HepG2 (cell line): ENCODE measurements at regions not wholly inside any gene's neighbourhood (a gene's known extent, or its start where the extent isn't known, plus 50 kb on each side); places are given as distances from the start of the nearest gene placed in this dataset.

ENCODE experiments used
- ATAC-seq: fragments of 200-7000 bp; cut with Tn5 transposase; 3 replicates; pipeline ENCODE4 v1.9.1; 2020; ENCODE audit warnings: mild to moderate bottlenecking, moderate library complexity
- BruUV-seq: library from RNA; stranded (reverse); fragments of 400-500 nt; replicated peaks from 2 replicates; lab custom pipeline; 2021; lab: Mats Ljungman, UMichigan
- CTCF ChIA-PET: fragments of 300-600 bp; formaldehyde crosslinking; extraction: SDS; loops from one replicate; lab custom pipeline; 2021; ENCODE audit warnings: low total read pairs, inconsistent platforms, low intra/inter-chr PET ratio; lab: Yijun Ruan, JAX
- POLR2A ChIA-PET: fragments of 350-600 bp; sonication (Branson Sonifier 250); formaldehyde crosslinking; loops from one replicate; lab custom pipeline; 2020; ENCODE audit warnings: antibody characterized with exemption, inconsistent platforms; lab: Yijun Ruan, JAX
- DNase-seq: peaks from one replicate; pipeline ENCODE4 v3.0.0-alpha.2; 2015; ENCODE audit warnings: low spot score
- FAIRE-seq: peaks from 3 replicates; lab custom pipeline; 2011; peaks lifted over from hg19 to GRCh38; lab: Jason Lieb, UNC
- H2AFZ ChIP-seq: one replicate; pipeline ENCODE4 v1.6.1; 2011; ENCODE audit warnings: low read length, inconsistent platforms
- H3K27ac ChIP-seq: fragments of 300-600 bp; 3 replicates; pipeline ENCODE4 v1.8.0; 2011; ENCODE audit warnings: mixed run types, mild to moderate bottlenecking, mixed read lengths, low read length, inconsistent platforms; ENCODE audit not compliant: insufficient read depth; ENCODE audit errors: extremely low read length
- H3K27me3 ChIP-seq, 2 experiments: fragments of 200-600 bp in 1 of 2; 2 replicates in 1 of 2; 3 replicates in 1 of 2; pipeline versions ENCODE4 v1.6.0 to v1.8.0; 2011; ENCODE audit warnings: low read length in 2 of 2, mild to moderate bottlenecking in 2 of 2, moderate library complexity in 2 of 2, inconsistent platforms in 1 of 2; ENCODE audit not compliant: insufficient read depth in 2 of 2, control insufficient read depth in 1 of 2
- H3K36me3 ChIP-seq, 2 experiments: fragments of 200-600 bp in 1 of 2; replicated peaks in 1 of 2; 2 replicates in 1 of 2; 3 replicates in 1 of 2; pipeline versions ENCODE4 v1.5.1 to v1.8.0; 2011; ENCODE audit warnings: low read length in 2 of 2, inconsistent platforms in 1 of 2; ENCODE audit not compliant: insufficient read depth in 2 of 2, control insufficient read depth in 1 of 2
- H3K4me1 ChIP-seq: 2 replicates; pipeline ENCODE4 v1.5.1; 2012; ENCODE audit warnings: low read length, inconsistent platforms; ENCODE audit not compliant: insufficient read depth
- H3K4me2 ChIP-seq: 2 replicates; pipeline ENCODE4 v1.6.0; 2011; ENCODE audit warnings: low read depth, low read length, inconsistent platforms
- H3K4me3 ChIP-seq, 3 experiments: fragments of 200-600 bp in 1 of 3; sonication (generic), shearing (Covaris generic) in 1 of 3; replicated peaks in 1 of 3; 2 replicates each; pipeline ENCODE4 v1.5.1; 2011 to 2016; ENCODE audit warnings: low read length in 3 of 3, inconsistent platforms in 2 of 3, low read depth in 2 of 3, mild to moderate bottlenecking in 2 of 3, control low read depth in 1 of 3, mixed read lengths in 1 of 3; ENCODE audit not compliant: insufficient read depth in 1 of 3
- H3K79me2 ChIP-seq: one replicate; pipeline ENCODE4 v1.6.1; 2011; ENCODE audit warnings: low read length, inconsistent platforms; ENCODE audit not compliant: insufficient read depth
- H3K9ac ChIP-seq: 2 replicates; pipeline ENCODE4 v1.6.0; 2011; ENCODE audit warnings: mild to moderate bottlenecking, low read depth, low read length, inconsistent platforms; ENCODE audit not compliant: insufficient read depth
- H3K9me3 ChIP-seq: 2 replicates; pipeline ENCODE4 v1.5.1; 2012; ENCODE audit warnings: mild to moderate bottlenecking, low read length
- H4K20me1 ChIP-seq: 2 replicates; pipeline ENCODE4 v1.6.0; 2011; ENCODE audit warnings: inconsistent platforms, mild to moderate bottlenecking, low read length, moderate library complexity; ENCODE audit not compliant: insufficient read depth
- ADNP ChIP-seq: sonication (generic); formaldehyde crosslinking; IDR thresholded peaks from 2 replicates; pipeline ENCODE4 v1.4.0; 2020; ENCODE audit warnings: missing genetic modification reagents
- ATF1 ChIP-seq: IDR thresholded peaks from 2 replicates; pipeline ENCODE4 v1.6.1; 2016; ENCODE audit warnings: mild to moderate bottlenecking, control low read depth
- ETV5 ChIP-seq: IDR thresholded peaks from 2 replicates; pipeline ENCODE4 v1.6.1; 2018; ENCODE audit warnings: missing biosample characterization, missing genetic modification reagents, inconsistent platforms, borderline replicate concordance
- FOXA3 ChIP-seq: IDR thresholded peaks from 2 replicates; pipeline ENCODE4 v1.6.1; 2016; ENCODE audit warnings: missing genetic modification reagents, missing compliant biosample characterization
- FOXK2 ChIP-seq: fragments of 450-650 bp; IDR thresholded peaks from 2 replicates; pipeline ENCODE4 v1.6.1; 2016
- KAT8 ChIP-seq: IDR thresholded peaks from 2 replicates; pipeline ENCODE4 v1.6.1; 2016; ENCODE audit warnings: missing genetic modification reagents, missing compliant biosample characterization
- MAFG ChIP-seq: sonication (generic); formaldehyde crosslinking; IDR thresholded peaks from 2 replicates; pipeline ENCODE4 v1.5.1; 2020; ENCODE audit warnings: mild to moderate bottlenecking, missing genetic modification reagents
- MAFK ChIP-seq, 2 experiments: IDR thresholded peaks in 1 of 2; conservative IDR thresholded peaks in 1 of 2; 2 replicates each; pipeline ENCODE4 v1.6.1; 2011; ENCODE audit warnings: improper control_type of control experiment in 2 of 2, low read length in 2 of 2
- NFE2 ChIP-seq: sonication (generic); formaldehyde crosslinking; IDR thresholded peaks from 2 replicates; pipeline ENCODE4 v1.4.0; 2020; ENCODE audit warnings: missing genetic modification reagents
- NFE2L2 ChIP-seq: fragments of 150-350 bp; IDR thresholded peaks from 2 replicates; pipeline ENCODE4 v1.6.1; 2014; ENCODE audit warnings: low read length
- POGZ ChIP-seq: sonication (generic); formaldehyde crosslinking; IDR thresholded peaks from 2 replicates; pipeline ENCODE4 v1.4.0; 2020; ENCODE audit warnings: mild to moderate bottlenecking, missing genetic modification reagents
- POLR2G ChIP-seq: fragments of 200-400 bp; formaldehyde crosslinking; IDR thresholded peaks from 2 replicates; pipeline ENCODE4 v1.6.1; 2018; ENCODE audit warnings: mild to moderate bottlenecking, low read depth, low read length, moderate library complexity
- RELA ChIP-seq: sonication (generic); formaldehyde crosslinking; IDR thresholded peaks from 2 replicates; pipeline ENCODE4 v1.4.0; 2020; ENCODE audit warnings: missing genetic modification reagents
- YEATS4 ChIP-seq: sonication (generic); formaldehyde crosslinking; IDR thresholded peaks from 2 replicates; pipeline ENCODE4 v1.4.0; 2020; ENCODE audit warnings: missing genetic modification reagents, borderline replicate concordance
- ZFP36L1 ChIP-seq: sonication (generic); formaldehyde crosslinking; IDR thresholded peaks from 2 replicates; pipeline ENCODE4 v1.8.0; 2022; ENCODE audit warnings: mild to moderate bottlenecking, missing genetic modification reagents, moderate library complexity
- ZNF441 ChIP-seq: sonication (generic); formaldehyde crosslinking; IDR thresholded peaks from 2 replicates; pipeline ENCODE4 v1.7.0; 2021; ENCODE audit warnings: missing genetic modification reagents, borderline replicate concordance
- ZNF678 ChIP-seq: sonication (generic); formaldehyde crosslinking; IDR thresholded peaks from 2 replicates; pipeline ENCODE4 v1.4.0; 2020; ENCODE audit warnings: mild to moderate bottlenecking, missing genetic modification reagents
- ZNF839 ChIP-seq: sonication (generic); formaldehyde crosslinking; IDR thresholded peaks from 2 replicates; pipeline ENCODE4 v1.4.0; 2020; ENCODE audit warnings: missing genetic modification reagents, mild to moderate bottlenecking, borderline replicate concordance
- WGBS: methylation state at CpG from one replicate; pipeline ENCODE4 v1.1.6; 2017; ENCODE audit warnings: low lambda C conversion rate; 5-methylcytosine and 5-hydroxymethylcytosine counted together
- in situ Hi-C: cut with HindIII; loops from 2 replicates; pipeline ENCODE4 v1.10.0; 2017; ENCODE audit warnings: low pct_unique_long_range_greater_than_20kb; ENCODE audit not compliant: extremely low pct_ligation_motif_present
- intact Hi-C: fragments of 100-400 bp; cut with micrococcal nuclease; formaldehyde crosslinking; loops from one replicate; pipeline ENCODE4 v1.10.0; 2022; ENCODE audit not compliant: unreplicated experiment
- TF ChIP-seq, protein P1 (sequence below): IDR thresholded peaks from 2 replicates; pipeline ENCODE4 v1.6.1; 2016; ENCODE audit warnings: low read depth
- TF ChIP-seq, protein P2 (sequence below): sonication (generic); formaldehyde crosslinking; IDR thresholded peaks from 2 replicates; pipeline ENCODE4 v1.4.0; 2020; ENCODE audit warnings: missing genetic modification reagents, low read depth, mild to moderate bottlenecking, borderline replicate concordance
- TF ChIP-seq, protein P3 (sequence below): sonication (generic); formaldehyde crosslinking; IDR thresholded peaks from 2 replicates; pipeline ENCODE4 v1.4.0; 2020; ENCODE audit warnings: low read depth, missing genetic modification reagents

DNA sequence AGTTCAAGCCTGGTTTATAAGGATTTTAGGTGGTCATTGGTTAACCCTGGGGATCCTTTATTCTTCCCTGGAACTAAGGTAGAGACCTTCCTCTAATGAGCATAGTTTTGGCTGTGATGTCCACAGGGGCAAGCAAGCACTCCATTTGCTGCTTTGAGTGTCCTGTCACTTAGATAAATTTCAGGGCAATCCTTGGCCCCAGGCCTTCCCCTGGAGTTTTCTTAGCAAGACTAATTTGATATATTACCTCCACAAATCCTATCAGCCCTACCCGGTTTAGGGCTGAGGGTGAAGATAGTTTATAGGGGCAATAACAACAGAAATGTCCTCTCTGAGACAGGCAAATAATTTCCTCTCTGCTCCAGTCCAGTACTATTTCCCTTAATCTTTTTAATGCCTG lies 166.6 kb downstream of the CYYR1 start (continued):
- TF ChIP-seq, protein P1, sequence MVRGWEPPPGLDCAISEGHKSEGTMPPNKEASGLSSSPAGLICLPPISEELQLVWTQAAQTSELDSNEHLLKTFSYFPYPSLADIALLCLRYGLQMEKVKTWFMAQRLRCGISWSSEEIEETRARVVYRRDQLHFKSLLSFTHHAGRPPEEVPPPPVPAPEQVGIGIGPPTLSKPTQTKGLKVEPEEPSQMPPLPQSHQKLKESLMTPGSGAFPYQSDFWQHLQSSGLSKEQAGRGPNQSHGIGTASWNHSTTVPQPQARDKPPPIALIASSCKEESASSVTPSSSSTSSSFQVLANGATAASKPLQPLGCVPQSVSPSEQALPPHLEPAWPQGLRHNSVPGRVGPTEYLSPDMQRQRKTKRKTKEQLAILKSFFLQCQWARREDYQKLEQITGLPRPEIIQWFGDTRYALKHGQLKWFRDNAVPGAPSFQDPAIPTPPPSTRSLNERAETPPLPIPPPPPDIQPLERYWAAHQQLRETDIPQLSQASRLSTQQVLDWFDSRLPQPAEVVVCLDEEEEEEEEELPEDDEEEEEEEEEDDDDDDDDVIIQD (CRISPR knock-in tag) = no peak
- no peak for TF ChIP-seq ZNF678
- TF ChIP-seq, protein P2, sequence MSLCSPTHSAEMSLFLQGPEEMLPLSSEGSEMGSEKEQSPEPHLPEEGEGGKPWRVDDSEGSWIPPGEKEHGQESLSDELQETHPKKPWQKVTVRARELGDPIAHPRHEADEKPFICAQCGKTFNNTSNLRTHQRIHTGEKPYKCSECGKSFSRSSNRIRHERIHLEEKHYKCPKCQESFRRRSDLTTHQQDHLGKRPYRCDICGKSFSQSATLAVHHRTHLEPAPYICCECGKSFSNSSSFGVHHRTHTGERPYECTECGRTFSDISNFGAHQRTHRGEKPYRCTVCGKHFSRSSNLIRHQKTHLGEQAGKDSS = no peak
- no peak for TF ChIP-seq FOXA3 (CRISPR knock-in tag)
- no peak for TF ChIP-seq FOXK2
- no peak for TF ChIP-seq YEATS4 (CRISPR knock-in tag)

DNA sequence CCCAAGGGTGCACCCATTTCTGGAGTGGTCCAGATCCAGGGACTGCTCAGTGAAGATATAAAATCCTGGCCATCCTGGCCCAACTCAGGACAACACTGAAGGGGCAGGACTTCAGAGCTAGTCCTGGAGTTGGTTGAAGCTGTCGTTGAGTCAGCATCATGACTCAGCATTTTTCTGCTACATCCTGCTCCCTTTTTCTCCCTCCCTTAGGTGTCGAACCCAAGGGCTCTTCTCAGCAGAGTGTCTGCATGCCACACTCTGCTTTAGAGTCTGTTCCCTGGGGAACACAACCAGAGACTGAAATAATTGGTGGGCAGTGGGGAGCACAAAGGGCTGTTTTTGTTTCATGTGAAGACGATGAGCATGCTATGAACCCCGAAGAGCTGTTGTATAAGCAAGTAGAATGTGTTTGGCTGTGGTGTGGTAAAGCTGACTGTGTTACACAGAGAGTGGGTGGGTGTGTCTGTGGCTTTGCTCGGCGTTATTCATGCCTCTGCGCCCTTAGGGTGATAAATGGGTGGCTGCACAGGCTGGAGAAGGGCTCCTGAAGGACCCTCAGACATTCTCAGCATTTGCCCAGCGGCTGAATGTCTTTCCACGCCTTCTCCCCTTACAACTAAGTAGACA lies 167.2 kb downstream of the CYYR1 start:
- Histone ChIP-seq H4K20me1 (no peaks in the 10 kb centered on the region), H3K4me3 (no peak overlapping the region), H3K27me3 (no peaks in the 10 kb centered on the region), H3K9ac (no peak overlapping the region), H2AFZ (no peak overlapping the region), H3K4me2 (peak overlapping the region; percentile 1; the same call in 1 of the 2 replicates), H3K36me3 (no peaks in the 10 kb centered on the region), H3K4me1 (no peaks in the 10 kb centered on the region), H3K9me3 (peaks cover 64% of the 10 kb centered on the region), H3K79me2 (no peaks in the 10 kb centered on the region), H3K27ac (no peak overlapping the region)
- ChIA-PET POLR2A (no interaction called here), CTCF (no interaction called here)
- peak; percentile 35; the same call in 2 of the 3 replicates for ATAC-seq
- no peak for FAIRE-seq
- intact Hi-C loops = no loop called here
- in situ Hi-C loops = no loop called here
- 4% methylated on average over 8 of the region's 9 CpGs for WGBS
- BruUV-seq = no TSS peak
- no peak for DNase-seq
- TF ChIP-seq NFE2L2 = peak; percentile 95
- TF ChIP-seq ZFP36L1 (CRISPR knock-in tag) = no peak
- TF ChIP-seq, protein P3, sequence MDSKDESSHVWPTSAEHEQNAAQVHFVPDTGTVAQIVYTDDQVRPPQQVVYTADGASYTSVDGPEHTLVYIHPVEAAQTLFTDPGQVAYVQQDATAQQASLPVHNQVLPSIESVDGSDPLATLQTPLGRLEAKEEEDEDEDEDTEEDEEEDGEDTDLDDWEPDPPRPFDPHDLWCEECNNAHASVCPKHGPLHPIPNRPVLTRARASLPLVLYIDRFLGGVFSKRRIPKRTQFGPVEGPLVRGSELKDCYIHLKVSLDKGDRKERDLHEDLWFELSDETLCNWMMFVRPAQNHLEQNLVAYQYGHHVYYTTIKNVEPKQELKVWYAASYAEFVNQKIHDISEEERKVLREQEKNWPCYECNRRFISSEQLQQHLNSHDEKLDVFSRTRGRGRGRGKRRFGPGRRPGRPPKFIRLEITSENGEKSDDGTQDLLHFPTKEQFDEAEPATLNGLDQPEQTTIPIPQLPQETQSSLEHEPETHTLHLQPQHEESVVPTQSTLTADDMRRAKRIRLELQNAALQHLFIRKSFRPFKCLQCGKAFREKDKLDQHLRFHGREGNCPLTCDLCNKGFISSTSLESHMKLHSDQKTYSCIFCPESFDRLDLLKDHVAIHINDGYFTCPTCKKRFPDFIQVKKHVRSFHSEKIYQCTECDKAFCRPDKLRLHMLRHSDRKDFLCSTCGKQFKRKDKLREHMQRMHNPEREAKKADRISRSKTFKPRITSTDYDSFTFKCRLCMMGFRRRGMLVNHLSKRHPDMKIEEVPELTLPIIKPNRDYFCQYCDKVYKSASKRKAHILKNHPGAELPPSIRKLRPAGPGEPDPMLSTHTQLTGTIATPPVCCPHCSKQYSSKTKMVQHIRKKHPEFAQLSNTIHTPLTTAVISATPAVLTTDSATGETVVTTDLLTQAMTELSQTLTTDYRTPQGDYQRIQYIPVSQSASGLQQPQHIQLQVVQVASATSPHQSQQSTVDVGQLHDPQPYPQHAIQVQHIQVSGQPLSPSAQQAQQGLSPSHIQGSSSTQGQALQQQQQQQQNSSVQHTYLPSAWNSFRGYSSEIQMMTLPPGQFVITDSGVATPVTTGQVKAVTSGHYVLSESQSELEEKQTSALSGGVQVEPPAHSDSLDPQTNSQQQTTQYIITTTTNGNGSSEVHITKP (CRISPR knock-in tag) = no peak
- TF ChIP-seq ATF1 (CRISPR knock-in tag) = no peak
- TF ChIP-seq RELA (CRISPR knock-in tag) = no peak
- peak; percentile 76; the same call in 1 of the 2 replicates for TF ChIP-seq MAFG (CRISPR knock-in tag)
- peak; percentile 98 to 99 for TF ChIP-seq MAFK (conservative IDR thresholded peaks at IDR 0.05 in 1 of 2, IDR thresholded peaks at IDR 0.05 in 1 of 2; ENCODE audit: low read length in 2 of 2)
- no peak for TF ChIP-seq ZNF839 (CRISPR knock-in tag)
- no peak for TF ChIP-seq POGZ (CRISPR knock-in tag)
- no peak for TF ChIP-seq ETV5 (CRISPR knock-in tag)
- TF ChIP-seq KAT8 (CRISPR knock-in tag) = no peak
- TF ChIP-seq NFE2 (CRISPR knock-in tag) = peak; percentile 47; the same call in 1 of the 2 replicates
- no peak for TF ChIP-seq ZNF441 (CRISPR knock-in tag)
- TF ChIP-seq ADNP (CRISPR knock-in tag) = no peak
- no peak for TF ChIP-seq POLR2G
